H9 (cell line): ENCODE measurements at regions not wholly inside any gene's neighbourhood (a gene's known extent, or its start where the extent isn't known, plus 50 kb on each side); places are given as distances from the start of the nearest gene placed in this dataset.

Experiments used
- DNase-seq: peaks from one replicate; pipeline ENCODE4 v3.0.0-alpha.2; 2017
- H2AFZ ChIP-seq: one replicate; pipeline ENCODE4 v1.6.1; 2013; ENCODE audit warnings: mild to moderate bottlenecking, low read length, control low read depth, moderate library complexity
- H2AK5ac ChIP-seq: 2 replicates; pipeline ENCODE4 v1.6.1; 2013; ENCODE audit warnings: low read length, control low read depth, mixed read lengths; ENCODE audit not compliant: insufficient read length
- H2BK120ac ChIP-seq: one replicate; pipeline ENCODE4 v1.6.1; 2013; ENCODE audit warnings: low read depth, mild to moderate bottlenecking, low read length, control low read depth, inconsistent platforms; ENCODE audit not compliant: poor library complexity, severe bottlenecking
- H2BK12ac ChIP-seq: 2 replicates; pipeline ENCODE4 v1.6.1; 2013; ENCODE audit warnings: low read length, control low read depth, mixed read lengths, low read depth; ENCODE audit not compliant: insufficient read length
- H2BK15ac ChIP-seq: 2 replicates; pipeline ENCODE4 v1.6.1; 2013; ENCODE audit warnings: low read depth, low read length, control low read depth
- H2BK20ac ChIP-seq: one replicate; pipeline ENCODE4 v1.6.1; 2013; ENCODE audit warnings: low read depth, mild to moderate bottlenecking, low read length, control low read depth, inconsistent platforms; ENCODE audit not compliant: poor library complexity, severe bottlenecking
- H2BK5ac ChIP-seq: 2 replicates; pipeline ENCODE4 v1.6.1; 2013; ENCODE audit warnings: low read length, control low read depth, mixed read lengths; ENCODE audit not compliant: insufficient read length
- H3K14ac ChIP-seq: 2 replicates; pipeline ENCODE4 v1.6.1; 2013; ENCODE audit warnings: low read length, control low read depth; ENCODE audit not compliant: insufficient read depth
- H3K18ac ChIP-seq: 2 replicates; pipeline ENCODE4 v1.6.1; 2013; ENCODE audit warnings: low read depth, mild to moderate bottlenecking, mixed read lengths, low read length, control low read depth; ENCODE audit not compliant: insufficient read length
- H3K23ac ChIP-seq: 2 replicates; pipeline ENCODE4 v1.6.1; 2013; ENCODE audit warnings: low read length, control low read depth, mixed read lengths, low read depth; ENCODE audit not compliant: insufficient read length
- H3K23me2 ChIP-seq: 2 replicates; pipeline ENCODE4 v1.6.1; 2013; ENCODE audit warnings: low read depth, mild to moderate bottlenecking, mixed read lengths, low read length, control low read depth; ENCODE audit not compliant: insufficient read length, poor library complexity, severe bottlenecking
- H3K27ac ChIP-seq: 2 replicates; pipeline ENCODE4 v1.5.1; 2013; ENCODE audit warnings: low read length, control low read depth, mixed read lengths, low read depth; ENCODE audit not compliant: insufficient read length
- H3K27me3 ChIP-seq: 2 replicates; pipeline ENCODE4 v1.6.1; 2013; ENCODE audit warnings: low read length, control low read depth, inconsistent platforms; ENCODE audit not compliant: insufficient read depth
- H3K4ac ChIP-seq: 2 replicates; pipeline ENCODE4 v1.6.1; 2013; ENCODE audit warnings: low read depth, mild to moderate bottlenecking, control low read depth, inconsistent platforms, low read length, moderate library complexity
- H3K4me1 ChIP-seq: 2 replicates; pipeline ENCODE4 v1.6.1; 2013; ENCODE audit warnings: low read length, control low read depth, inconsistent platforms; ENCODE audit not compliant: insufficient read depth
- H3K4me2 ChIP-seq: 2 replicates; pipeline ENCODE4 v1.6.1; 2013; ENCODE audit warnings: low read length, control low read depth, mixed read lengths; ENCODE audit not compliant: insufficient read length, insufficient read depth
- H3K56ac ChIP-seq: 2 replicates; pipeline ENCODE4 v1.6.1; 2013; ENCODE audit warnings: low read depth, mild to moderate bottlenecking, mixed read lengths, low read length, control low read depth; ENCODE audit not compliant: insufficient read length
- H3K79me1 ChIP-seq: 2 replicates; pipeline ENCODE4 v1.6.1; 2013; ENCODE audit warnings: low read depth, mild to moderate bottlenecking, moderate library complexity, low read length, control low read depth, inconsistent platforms; ENCODE audit not compliant: insufficient read depth, poor library complexity, severe bottlenecking
- H3K79me2 ChIP-seq: 2 replicates; pipeline ENCODE4 v1.6.1; 2013; ENCODE audit warnings: low read length, control low read depth, inconsistent platforms; ENCODE audit not compliant: insufficient read depth
- H3K9ac ChIP-seq: 2 replicates; pipeline ENCODE4 v1.6.1; 2013; ENCODE audit warnings: low read length, control low read depth, mixed read lengths; ENCODE audit not compliant: insufficient read length; ENCODE audit errors: extremely low read depth
- H3K9me3 ChIP-seq: one replicate; pipeline ENCODE4 v1.6.1; 2013; ENCODE audit warnings: low read depth, low read length, inconsistent platforms; ENCODE audit not compliant: control insufficient read depth
- H3T11ph ChIP-seq: one replicate; pipeline ENCODE4 v1.6.1; 2013; ENCODE audit warnings: mild to moderate bottlenecking, low read length, control low read depth, inconsistent platforms
- H4K20me1 ChIP-seq: one replicate; pipeline ENCODE4 v1.6.1; 2013; ENCODE audit not compliant: control insufficient read depth, insufficient read length, insufficient read depth
- H4K5ac ChIP-seq: 2 replicates; pipeline ENCODE4 v1.6.1; 2013; ENCODE audit warnings: low read depth, mild to moderate bottlenecking, mixed read lengths, low read length, control low read depth; ENCODE audit not compliant: insufficient read length
- H4K8ac ChIP-seq: replicated peaks from 2 replicates; pipeline ENCODE4 v1.6.1; 2013; ENCODE audit warnings: low read length, control low read depth, mixed read lengths, low read depth; ENCODE audit not compliant: insufficient read length
- H4K91ac ChIP-seq: 2 replicates; pipeline ENCODE4 v1.6.1; 2013; ENCODE audit warnings: low read depth, mild to moderate bottlenecking, moderate library complexity, mixed read lengths, low read length, control low read depth; ENCODE audit not compliant: insufficient read length
- H3K27ac Mint-ChIP-seq, 3 experiments: 2 replicates in 2 of 3; 3 replicates in 1 of 3; pipeline ENCODE4 v1.8.0; 2020 to 2021; ENCODE audit warnings: mixed read lengths in 3 of 3, mild to moderate bottlenecking in 1 of 3, moderate library complexity in 1 of 3
- H3K27me3 Mint-ChIP-seq: 2 replicates; pipeline ENCODE4 v1.8.0; 2021; ENCODE audit warnings: low read depth, mild to moderate bottlenecking, moderate library complexity, mixed read lengths
- H3K36me3 Mint-ChIP-seq, 3 experiments: 2 replicates in 2 of 3; 3 replicates in 1 of 3; pipeline ENCODE4 v1.8.0; 2020 to 2021; ENCODE audit warnings: low read depth in 3 of 3, mixed read lengths in 3 of 3; ENCODE audit not compliant: insufficient read depth in 1 of 3
- H3K4me1 Mint-ChIP-seq, 2 experiments: 2 replicates each; pipeline ENCODE4 v1.8.0; 2020; ENCODE audit warnings: mixed read lengths in 2 of 2
- H3K4me3 Mint-ChIP-seq, 2 experiments: 2 replicates in 1 of 2; 3 replicates in 1 of 2; pipeline ENCODE4 v1.8.0; 2020 to 2021; ENCODE audit warnings: mild to moderate bottlenecking in 2 of 2, mixed read lengths in 2 of 2, moderate library complexity in 1 of 2
- H3K9me3 Mint-ChIP-seq, 2 experiments: 2 replicates in 1 of 2; 3 replicates in 1 of 2; pipeline ENCODE4 v1.8.0; 2020; ENCODE audit warnings: mild to moderate bottlenecking in 2 of 2, mixed read lengths in 2 of 2, moderate library complexity in 1 of 2
- CTCF ChIP-seq: fragments of 200-600 bp; sonication (generic); conservative IDR thresholded peaks from 3 replicates; pipeline ENCODE4 v1.8.0; 2021; ENCODE audit warnings: antibody characterized with exemption, mild to moderate bottlenecking
- WGBS: extraction: QIAGEN DNeasy Blood & Tissue Kit; methylation state at CpG from one replicate; pipeline ENCODE4 v1.1.7; 2013; ENCODE audit warnings: missing lambda C conversion rate, low lambda C conversion rate, mixed read lengths; ENCODE audit not compliant: insufficient read length; ENCODE audit errors: extremely low coverage; 5-methylcytosine and 5-hydroxymethylcytosine counted together

DNA sequence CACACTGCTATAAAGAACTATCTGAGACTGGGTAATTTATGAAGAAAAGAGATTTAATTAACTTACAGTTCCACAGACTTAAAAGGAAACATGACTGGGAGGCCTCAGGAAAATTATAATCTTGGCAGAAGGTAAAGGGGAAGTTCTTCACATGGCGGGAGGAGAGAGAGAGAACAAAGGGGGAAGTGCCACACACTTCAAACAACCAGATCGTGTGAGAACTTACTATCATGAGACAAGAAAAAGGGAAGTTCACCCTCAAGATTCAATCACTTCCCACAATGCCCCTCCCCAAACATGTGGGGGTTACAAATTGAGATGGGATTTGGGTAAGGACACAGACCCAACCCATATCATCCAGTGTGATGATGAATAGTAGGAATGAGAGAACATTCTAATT, 366.5 kb downstream of the LRFN5 start:
- H3K14ac ChIP-seq = no peak overlapping the region
- H4K91ac ChIP-seq = no peak overlapping the region

More for the DNA sequence above, 366.5 kb downstream of the LRFN5 start:
- TF ChIP-seq CTCF = no peak
- Histone ChIP-seq H4K8ac (no peak overlapping the region), H3K9ac (no peak overlapping the region), H3K23ac (no peak overlapping the region), H2AFZ (no peak overlapping the region), H2BK15ac (no peak overlapping the region), H4K20me1 (no peaks in the 10 kb centered on the region), H3K27me3 (no peaks in the 10 kb centered on the region), H3K9me3 (no peaks in the 10 kb centered on the region), H3K4me1 (no peaks in the 10 kb centered on the region), H3K4ac (no peak overlapping the region), H3K4me2 (no peak overlapping the region), H3K27ac (no peak overlapping the region), H2BK20ac (no peak overlapping the region), H2BK120ac (no peak overlapping the region), H2AK5ac (no peak overlapping the region), H3K18ac (no peak overlapping the region), H2BK5ac (no peak overlapping the region), H3K79me2 (no peaks in the 10 kb centered on the region), H3K56ac (no peak overlapping the region), H3T11ph (no peak overlapping the region), H2BK12ac (no peak overlapping the region), H3K23me2 (no peaks in the 10 kb centered on the region), H4K5ac (no peak overlapping the region), H3K79me1 (no peaks in the 10 kb centered on the region)
- no peak overlapping the region for H3K4me3 Mint-ChIP-seq
- peaks cover 17 to 23% of the 10 kb centered on the region in 2 experiments for H3K9me3 Mint-ChIP-seq
- peaks cover 5 to 22% (median 10%) of the 10 kb centered on the region in 3 experiments for H3K36me3 Mint-ChIP-seq
- H3K27me3 Mint-ChIP-seq = no peaks in the 10 kb centered on the region
- H3K27ac Mint-ChIP-seq = no peak overlapping the region
- DNase-seq = no peak
- WGBS = no CpG with 5 or more reads among the region's 2 CpGs
- no peaks in the 10 kb centered on the region for H3K4me1 Mint-ChIP-seq
